ENCODE measurements at regions not wholly inside any gene's neighbourhood (a gene's known extent, or its start where the extent isn't known, plus 50 kb on each side); places are given as distances from the start of the nearest gene placed in this dataset.

- no CpG with 5 or more reads among the region's 5 CpGs for WGBS (ENCODE audit: extremely low coverage, insufficient read length, low lambda C conversion rate)
These were observed 95.0 kb downstream of the FAM43A start for GRCh38 chr3:194780706-194781105.

More at GRCh38 chr3:194780706-194781105, 95.0 kb downstream of the FAM43A start:
- H3K9me3 Mint-ChIP-seq, result peaks cover 0 to 3% of the 10 kb centered on the region in 2 experiments; a peak in 1 of 5 replicates
- Histone ChIP-seq H3K9me3 (ENCODE audit: control insufficient read depth, low read depth, low read length) (no peaks in the 10 kb centered on the region), H2BK20ac (ENCODE audit: low read depth, low read length, poor library complexity, severe bottlenecking) (no peak overlapping the region), H3K27ac (ENCODE audit: insufficient read length, low read depth, low read length) (no peak overlapping the region), H4K8ac (replicated peaks; ENCODE audit: insufficient read length, low read depth, low read length) (no peak overlapping the region), H2AFZ (ENCODE audit: low read length) (no peak overlapping the region), H2BK12ac (ENCODE audit: insufficient read length, low read depth, low read length) (no peak overlapping the region), H3K18ac (ENCODE audit: insufficient read length, low read depth, low read length) (no peak overlapping the region), H3K79me2 (ENCODE audit: insufficient read depth, low read length) (no peaks in the 10 kb centered on the region), H2AK5ac (ENCODE audit: insufficient read length, low read length) (no peak overlapping the region), H3K56ac (ENCODE audit: insufficient read length, low read depth, low read length) (no peak overlapping the region), H2BK5ac (ENCODE audit: insufficient read length, low read length) (no peak overlapping the region), H3K4me1 (ENCODE audit: insufficient read depth, low read length) (0 out of 2 replicates have a peak, but pooled peaks cover 2% of the 10 kb centered on the region), H3K14ac (ENCODE audit: insufficient read depth, low read length) (no peak overlapping the region), H3K23ac (ENCODE audit: insufficient read length, low read depth, low read length) (no peak overlapping the region), H3K4me2 (ENCODE audit: insufficient read depth, insufficient read length, low read length) (no peak overlapping the region), H2BK120ac (ENCODE audit: low read depth, low read length, poor library complexity, severe bottlenecking) (no peak overlapping the region), H3K4ac (ENCODE audit: low read depth, low read length) (no peak overlapping the region), H3K79me1 (ENCODE audit: insufficient read depth, low read depth, low read length, poor library complexity, severe bottlenecking) (no peaks in the 10 kb centered on the region), H3K27me3 (ENCODE audit: insufficient read depth, low read length) (no peaks in the 10 kb centered on the region), H4K20me1 (ENCODE audit: control insufficient read depth, insufficient read depth, insufficient read length) (no peaks in the 10 kb centered on the region), H3T11ph (ENCODE audit: low read length) (no peak overlapping the region), H3K23me2 (ENCODE audit: insufficient read length, low read depth, low read length, poor library complexity, severe bottlenecking) (no peaks in the 10 kb centered on the region), H2BK15ac (ENCODE audit: low read depth, low read length) (no peak overlapping the region), H4K5ac (ENCODE audit: insufficient read length, low read depth, low read length) (no peak overlapping the region), H4K91ac (ENCODE audit: insufficient read length, low read depth, low read length) (no peak overlapping the region), H3K9ac (ENCODE audit: extremely low read depth, insufficient read length, low read length) (no peak overlapping the region)
- no peak overlapping the region for H3K4me3 Mint-ChIP-seq
- no peak for TF ChIP-seq CTCF (conservative IDR thresholded peaks at IDR 0.05)
- H3K36me3 Mint-ChIP-seq (ENCODE audit: insufficient read depth in 1 of 3, low read depth in 3 of 3), result peaks cover 0 to 5% (median 5%) of the 10 kb centered on the region in 3 experiments; a peak in 2 of 7 replicates
- H3K27me3 Mint-ChIP-seq (ENCODE audit: low read depth), result peaks cover 11% of the 10 kb centered on the region
- no peak for DNase-seq
- no peak overlapping the region for H3K27ac Mint-ChIP-seq
- H3K4me1 Mint-ChIP-seq, result peaks cover 17 to 20% of the 10 kb centered on the region in 2 experiments
